Retinal pigment epithelial cell (primary cell): ENCODE measurements at regions not wholly inside any gene's neighbourhood (a gene's known extent, or its start where the extent isn't known, plus 50 kb on each side); places are given as distances from the start of the nearest gene placed in this dataset.
"Not testable (repeated sequence)": the region's sequence is repeated elsewhere in the genome, so short reads cannot be mapped to it uniquely, and the experiment has no call there.

Experiments used
- DNase-seq: peaks from one replicate; pipeline ENCODE4 v3.0.0-alpha.2; 2010; ENCODE audit warnings: low read depth
- H3K4me3 ChIP-seq: 2 replicates; pipeline ENCODE4 v1.5.1; 2011; ENCODE audit warnings: mild to moderate bottlenecking, low read length, control low read depth, moderate library complexity
- TF ChIP-seq, protein P1 (sequence below): conservative IDR thresholded peaks from 2 replicates; pipeline ENCODE4 v1.5.1; 2011; ENCODE audit warnings: low read depth, low read length, control low read depth, inconsistent platforms

GRCh38 chr10:31213959-31214358, 105.1 kb upstream of the ZEB1 start:
- no peak for DNase-seq
- no peak overlapping the region for H3K4me3 ChIP-seq
- TF ChIP-seq, protein P1, sequence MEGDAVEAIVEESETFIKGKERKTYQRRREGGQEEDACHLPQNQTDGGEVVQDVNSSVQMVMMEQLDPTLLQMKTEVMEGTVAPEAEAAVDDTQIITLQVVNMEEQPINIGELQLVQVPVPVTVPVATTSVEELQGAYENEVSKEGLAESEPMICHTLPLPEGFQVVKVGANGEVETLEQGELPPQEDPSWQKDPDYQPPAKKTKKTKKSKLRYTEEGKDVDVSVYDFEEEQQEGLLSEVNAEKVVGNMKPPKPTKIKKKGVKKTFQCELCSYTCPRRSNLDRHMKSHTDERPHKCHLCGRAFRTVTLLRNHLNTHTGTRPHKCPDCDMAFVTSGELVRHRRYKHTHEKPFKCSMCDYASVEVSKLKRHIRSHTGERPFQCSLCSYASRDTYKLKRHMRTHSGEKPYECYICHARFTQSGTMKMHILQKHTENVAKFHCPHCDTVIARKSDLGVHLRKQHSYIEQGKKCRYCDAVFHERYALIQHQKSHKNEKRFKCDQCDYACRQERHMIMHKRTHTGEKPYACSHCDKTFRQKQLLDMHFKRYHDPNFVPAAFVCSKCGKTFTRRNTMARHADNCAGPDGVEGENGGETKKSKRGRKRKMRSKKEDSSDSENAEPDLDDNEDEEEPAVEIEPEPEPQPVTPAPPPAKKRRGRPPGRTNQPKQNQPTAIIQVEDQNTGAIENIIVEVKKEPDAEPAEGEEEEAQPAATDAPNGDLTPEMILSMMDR = no peak

DNA sequence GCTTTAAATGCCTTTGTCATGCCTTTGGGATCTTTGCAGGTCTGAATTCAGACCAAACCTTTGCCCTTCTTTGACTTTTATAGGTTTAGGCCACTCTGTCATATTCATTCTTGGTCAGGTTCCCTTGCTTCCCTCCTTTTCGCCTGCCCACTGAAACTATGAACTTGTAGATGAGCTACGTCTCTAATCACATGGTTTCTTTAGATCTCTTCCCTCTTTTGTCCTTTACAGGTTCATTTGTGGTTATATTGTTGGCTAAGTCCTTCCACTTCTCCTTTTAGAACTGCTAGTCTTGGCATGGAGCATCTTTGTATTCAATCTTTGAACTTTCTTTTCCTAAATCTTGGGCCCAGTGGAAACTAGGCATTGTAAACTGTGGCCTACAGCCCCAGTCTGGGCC, 104.0 kb upstream of the ZEB1 start:
- H3K4me3 ChIP-seq = no peak overlapping the region
- TF ChIP-seq, protein P1 = no peak
- no peak for DNase-seq

DNA sequence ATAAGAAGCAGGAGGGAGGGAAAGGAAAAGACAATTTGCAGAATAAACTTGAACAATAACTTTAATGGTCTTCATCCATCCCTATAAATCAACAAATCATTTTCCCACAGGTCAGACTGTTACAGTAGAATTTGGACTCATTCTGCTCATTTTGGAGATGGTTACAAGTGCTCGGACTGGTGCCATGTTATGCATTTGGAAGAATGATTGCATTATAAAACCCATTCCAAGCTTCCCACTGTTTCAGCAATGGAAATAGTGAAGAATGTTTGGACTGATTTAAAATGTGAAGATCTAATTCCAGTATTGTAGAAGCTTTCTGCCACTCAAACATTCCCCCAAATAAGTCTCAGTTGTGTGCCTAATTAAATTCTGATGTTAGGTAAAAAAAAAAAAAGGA, 99.7 kb upstream of the ZEB1 start:
- TF ChIP-seq, protein P1 = no peak
- H3K4me3 ChIP-seq = no peak overlapping the region
- DNase-seq = no peak

- not testable (repeated sequence) for DNase-seq, H3K4me3 ChIP-seq
Measured at GRCh38 chr10:31228780-31229179, 90.2 kb upstream of the ZEB1 start.

DNA sequence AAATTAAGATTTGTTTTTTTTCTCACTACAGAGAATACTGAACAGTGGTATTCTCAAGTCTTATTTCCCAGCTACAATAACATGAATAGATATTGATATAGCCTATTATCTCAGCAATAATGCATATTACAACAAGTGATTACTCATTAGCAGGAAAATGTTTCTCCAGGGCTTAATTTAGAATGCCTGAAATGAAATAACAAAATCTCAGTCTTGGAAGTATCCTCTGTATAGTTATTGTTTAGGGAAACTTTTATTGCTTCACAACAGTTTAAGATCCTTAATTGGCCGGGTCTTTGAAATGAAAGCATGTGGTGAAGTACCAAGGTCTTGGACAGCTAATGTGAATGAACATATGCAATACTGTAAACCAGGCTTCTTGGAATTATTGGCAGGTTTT, 79.1 kb upstream of the ZEB1 start:
- H3K4me3 ChIP-seq = no peak overlapping the region
- no peak for DNase-seq
- TF ChIP-seq, protein P1 = no peak

- DNase-seq = peak; percentile 53
- H3K4me3 ChIP-seq = no peak overlapping the region
- TF ChIP-seq, protein P1 = no peak
Measured at GRCh38 chr10:31242902-31243301, 76.1 kb upstream of the ZEB1 start.

DNA sequence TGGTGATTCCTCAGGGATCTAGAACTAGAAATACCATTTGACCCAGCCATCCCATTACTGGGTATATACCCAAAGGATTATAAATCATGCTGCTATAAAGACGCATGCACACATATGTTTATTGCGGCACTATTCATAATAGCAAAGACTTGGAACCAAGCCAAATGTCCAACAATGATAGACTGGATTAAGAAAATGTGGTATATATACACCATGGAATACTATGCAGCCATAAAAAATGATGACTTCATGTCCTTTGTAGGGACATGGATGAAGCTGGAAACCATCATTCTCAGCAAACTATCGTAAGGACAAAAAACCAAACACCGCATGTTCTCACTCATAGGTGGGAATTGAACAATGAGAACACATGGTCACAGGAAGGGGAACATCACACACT, 67.9 kb upstream of the ZEB1 start:
- not testable (repeated sequence) for H3K4me3 ChIP-seq, DNase-seq

DNA sequence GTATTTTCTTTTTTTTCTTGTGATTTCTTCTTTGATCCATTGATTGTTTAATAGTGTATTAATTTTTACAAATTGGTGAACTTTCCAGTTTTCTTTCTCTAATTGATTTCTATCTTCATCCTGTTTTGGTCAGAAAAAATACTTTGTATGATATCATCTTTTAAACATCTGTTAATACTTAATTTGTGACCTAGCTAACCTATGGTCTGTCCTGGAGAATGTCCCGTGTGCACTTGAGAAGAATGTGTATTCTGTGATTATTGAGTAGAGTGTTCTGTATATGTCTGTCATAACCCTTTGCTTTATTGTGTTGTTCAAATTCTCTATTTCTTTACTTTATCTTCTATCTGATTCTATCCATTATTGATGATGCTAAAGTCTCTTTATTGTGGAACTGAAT, 65.8 kb upstream of the ZEB1 start:
- DNase-seq = no peak
- TF ChIP-seq, protein P1 = no peak
- no peak overlapping the region for H3K4me3 ChIP-seq
